ENCODE measurements at regions not wholly inside any gene's neighbourhood (a gene's known extent, or its start where the extent isn't known, plus 50 kb on each side); places are given as distances from the start of the nearest gene placed in this dataset.

DNA sequence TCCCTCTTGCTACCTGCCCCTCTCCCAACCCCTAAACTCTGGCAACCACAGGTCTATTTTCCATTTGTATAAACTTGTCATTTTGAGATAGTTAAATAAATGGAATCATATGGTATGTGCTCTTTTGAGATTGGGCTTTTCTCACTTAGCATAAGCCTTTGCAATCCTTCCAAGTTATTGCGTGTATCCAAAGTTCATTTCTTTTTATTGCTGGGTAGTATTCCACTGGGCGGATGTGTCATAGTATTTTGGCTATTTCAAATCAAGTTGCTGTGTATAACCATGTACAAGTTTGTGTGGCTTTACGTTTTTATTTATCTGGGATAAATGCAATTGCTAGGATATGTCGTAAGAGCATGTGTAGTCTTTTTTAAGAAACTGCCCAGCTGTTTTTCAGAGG lies 55.5 kb upstream of the CUL3 start:
- TF ChIP-seq MEF2D (CRISPR knock-in tag; IDR thresholded peaks at IDR 0.05) (no peak), U2AF2 (IDR thresholded peaks at IDR 0.05; ENCODE audit: low read depth, low read length) (no peak), ZNF430 (CRISPR knock-in tag; IDR thresholded peaks at IDR 0.05) (no peak), AGO1 (IDR thresholded peaks at IDR 0.05; ENCODE audit: low read depth, low read length, poor library complexity, severe bottlenecking) (no peak), ZNF10 (CRISPR knock-in tag; IDR thresholded peaks at IDR 0.05; ENCODE audit: borderline replicate concordance, low read depth) (no peak), SSRP1 (CRISPR knock-in tag; IDR thresholded peaks at IDR 0.05) (no peak), ZNF383 (CRISPR knock-in tag; IDR thresholded peaks at IDR 0.05; ENCODE audit: borderline replicate concordance) (no peak), MED13 (CRISPR knock-in tag; IDR thresholded peaks at IDR 0.05) (no peak), SMARCC2 (IDR thresholded peaks at IDR 0.05) (no peak)
- TF ChIP-seq, protein P1, sequence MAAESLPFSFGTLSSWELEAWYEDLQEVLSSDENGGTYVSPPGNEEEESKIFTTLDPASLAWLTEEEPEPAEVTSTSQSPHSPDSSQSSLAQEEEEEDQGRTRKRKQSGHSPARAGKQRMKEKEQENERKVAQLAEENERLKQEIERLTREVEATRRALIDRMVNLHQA (CRISPR knock-in tag; IDR thresholded peaks at IDR 0.05), result no peak
- TF ChIP-seq, protein P2, sequence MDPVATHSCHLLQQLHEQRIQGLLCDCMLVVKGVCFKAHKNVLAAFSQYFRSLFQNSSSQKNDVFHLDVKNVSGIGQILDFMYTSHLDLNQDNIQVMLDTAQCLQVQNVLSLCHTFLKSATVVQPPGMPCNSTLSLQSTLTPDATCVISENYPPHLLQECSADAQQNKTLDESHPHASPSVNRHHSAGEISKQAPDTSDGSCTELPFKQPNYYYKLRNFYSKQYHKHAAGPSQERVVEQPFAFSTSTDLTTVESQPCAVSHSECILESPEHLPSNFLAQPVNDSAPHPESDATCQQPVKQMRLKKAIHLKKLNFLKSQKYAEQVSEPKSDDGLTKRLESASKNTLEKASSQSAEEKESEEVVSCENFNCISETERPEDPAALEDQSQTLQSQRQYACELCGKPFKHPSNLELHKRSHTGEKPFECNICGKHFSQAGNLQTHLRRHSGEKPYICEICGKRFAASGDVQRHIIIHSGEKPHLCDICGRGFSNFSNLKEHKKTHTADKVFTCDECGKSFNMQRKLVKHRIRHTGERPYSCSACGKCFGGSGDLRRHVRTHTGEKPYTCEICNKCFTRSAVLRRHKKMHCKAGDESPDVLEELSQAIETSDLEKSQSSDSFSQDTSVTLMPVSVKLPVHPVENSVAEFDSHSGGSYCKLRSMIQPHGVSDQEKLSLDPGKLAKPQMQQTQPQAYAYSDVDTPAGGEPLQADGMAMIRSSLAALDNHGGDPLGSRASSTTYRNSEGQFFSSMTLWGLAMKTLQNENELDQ (CRISPR knock-in tag; IDR thresholded peaks at IDR 0.05; ENCODE audit: borderline replicate concordance), result no peak
- TF ChIP-seq, protein P3, sequence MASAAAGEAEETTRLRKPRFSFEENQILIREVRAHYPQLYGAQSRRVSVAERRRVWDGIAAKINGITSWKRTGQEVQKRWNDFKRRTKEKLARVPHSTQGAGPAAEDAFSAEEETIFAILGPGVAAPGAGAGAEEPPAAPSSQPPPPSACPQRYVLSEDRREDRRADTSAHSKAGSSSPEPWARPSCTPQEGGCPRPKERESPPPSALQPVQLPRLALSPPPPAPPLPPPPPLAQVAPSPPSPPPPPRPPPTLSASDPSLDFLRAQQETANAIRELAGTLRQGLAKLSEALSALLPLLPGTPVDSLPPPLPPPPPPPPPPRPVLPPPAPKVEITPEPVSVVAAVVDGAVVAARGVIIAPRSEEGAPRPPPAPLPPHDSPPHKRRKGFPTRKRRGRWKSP (CRISPR knock-in tag; IDR thresholded peaks at IDR 0.05), result no peak
- H3K27me3 ChIP-seq (ENCODE audit: control insufficient read depth in 1 of 2, insufficient read depth in 2 of 2, low read length in 2 of 2), result no peaks in the 10 kb centered on the region
- no peak overlapping the region for H2AFZ ChIP-seq (ENCODE audit: low read length)
- H4K20me1 ChIP-seq (ENCODE audit: insufficient read depth, low read length), result no peaks in the 10 kb centered on the region
- DNase-seq (ENCODE audit: low spot score), result no peak
- ChIA-PET CTCF (ENCODE audit: low intra/inter-chr PET ratio, low total read pairs) (no interaction called here), POLR2A (no interaction called here)
- 28% methylated on average over 4 of the region's 4 CpGs for WGBS (ENCODE audit: low lambda C conversion rate)
- intact Hi-C loops (cut with micrococcal nuclease; ENCODE audit: unreplicated experiment), result loop anchor here (10.0 kb wide), 1 partner anchor 166 kb away; no protein-coding TSS in a partner anchor
- ATAC-seq, result no peak
- H3K79me2 ChIP-seq (ENCODE audit: insufficient read depth, low read length), result no peaks in the 10 kb centered on the region
- no peaks in the 10 kb centered on the region for H3K9me3 ChIP-seq (ENCODE audit: low read length)
- no peak overlapping the region for H3K27ac ChIP-seq (ENCODE audit: extremely low read length, insufficient read depth, low read length)
- no peak overlapping the region for H3K4me2 ChIP-seq (ENCODE audit: low read depth, low read length)
- FAIRE-seq, result no peak
- no peaks in the 10 kb centered on the region for H3K4me1 ChIP-seq (ENCODE audit: insufficient read depth, low read length)
- H3K9ac ChIP-seq (ENCODE audit: insufficient read depth, low read depth, low read length), result no peak overlapping the region
- in situ Hi-C loops (cut with HindIII; ENCODE audit: extremely low pct_ligation_motif_present, low pct_unique_long_range_greater_than_20kb), result no loop called here
- no peak overlapping the region for H3K4me3 ChIP-seq (replicated peaks in 1 of 3; ENCODE audit: insufficient read depth in 1 of 3, low read depth in 2 of 3, low read length in 3 of 3)
- no TSS peak for BruUV-seq (replicated peaks)
- H3K36me3 ChIP-seq (replicated peaks in 1 of 2; ENCODE audit: control insufficient read depth in 1 of 2, insufficient read depth in 2 of 2, low read length in 2 of 2), result no peaks in the 10 kb centered on the region

Measured in HepG2 (cell line).